ENCODE measurements at regions not wholly inside any gene's neighbourhood (a gene's known extent, or its start where the extent isn't known, plus 50 kb on each side); places are given as distances from the start of the nearest gene placed in this dataset.

- Histone ChIP-seq H3K27ac (ENCODE audit: low read depth in 2 of 2, low read length in 1 of 2) (no peak overlapping the region), H3K79me2 (ENCODE audit: insufficient read depth) (no peaks in the 10 kb centered on the region), H3K9me2 (no peaks in the 10 kb centered on the region), H3K27me3 (ENCODE audit: insufficient read depth) (no peaks in the 10 kb centered on the region), H3K36me3 (replicated peaks in 1 of 2; ENCODE audit: control insufficient read depth in 1 of 2, insufficient read depth in 2 of 2, low read length in 1 of 2) (no peaks in the 10 kb centered on the region), H3K4me2 (no peak overlapping the region), H3F3A (replicated peaks; ENCODE audit: insufficient read depth) (no peaks in the 10 kb centered on the region), H3K9ac (no peak overlapping the region), H4K20me1 (ENCODE audit: insufficient read depth) (no peaks in the 10 kb centered on the region), H2AFZ (ENCODE audit: low read depth) (no peak overlapping the region), H3K9me3 (no peaks in the 10 kb centered on the region), H3K4me3 (ENCODE audit: low read depth in 2 of 2, low read length in 1 of 2) (no peak overlapping the region), H3K4me1 (ENCODE audit: control insufficient read depth in 1 of 2, insufficient read depth in 2 of 2, low read depth in 1 of 2, low read length in 1 of 2) (no peaks in the 10 kb centered on the region)
- WGBS (ENCODE audit: low lambda C conversion rate) = 11% methylated on average over 3 of the region's 3 CpGs
- ChIA-PET POLR2A (no interaction called here), CTCF (no interaction called here)
- no peak for TF ChIP-seq GATA2 (CRISPR knock-in tag; IDR thresholded peaks at IDR 0.05)
- no peak for TF ChIP-seq RAD21 (IDR thresholded peaks at IDR 0.05; ENCODE audit: low read length)
- no peak for TF ChIP-seq YY1 (IDR thresholded peaks at IDR 0.05; ENCODE audit: low read depth)
- TF ChIP-seq POLR2AphosphoS5 (IDR thresholded peaks at IDR 0.05; ENCODE audit: low read depth, low read length) = no peak
- TF ChIP-seq MXI1 (IDR thresholded peaks at IDR 0.05; ENCODE audit: low read depth, low read length) = no peak
- TF ChIP-seq TAF1 (IDR thresholded peaks at IDR 0.05; ENCODE audit: borderline replicate concordance, low read depth, low read length) = no peak
- TF ChIP-seq, protein P1, sequence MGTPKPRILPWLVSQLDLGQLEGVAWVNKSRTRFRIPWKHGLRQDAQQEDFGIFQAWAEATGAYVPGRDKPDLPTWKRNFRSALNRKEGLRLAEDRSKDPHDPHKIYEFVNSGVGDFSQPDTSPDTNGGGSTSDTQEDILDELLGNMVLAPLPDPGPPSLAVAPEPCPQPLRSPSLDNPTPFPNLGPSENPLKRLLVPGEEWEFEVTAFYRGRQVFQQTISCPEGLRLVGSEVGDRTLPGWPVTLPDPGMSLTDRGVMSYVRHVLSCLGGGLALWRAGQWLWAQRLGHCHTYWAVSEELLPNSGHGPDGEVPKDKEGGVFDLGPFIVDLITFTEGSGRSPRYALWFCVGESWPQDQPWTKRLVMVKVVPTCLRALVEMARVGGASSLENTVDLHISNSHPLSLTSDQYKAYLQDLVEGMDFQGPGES (IDR thresholded peaks at IDR 0.05; ENCODE audit: low read depth, low read length) = no peak
- TF ChIP-seq ELF1 (IDR thresholded peaks at IDR 0.05) = no peak
- no peak for TF ChIP-seq FOXM1 (IDR thresholded peaks at IDR 0.05; ENCODE audit: low read depth)
- TF ChIP-seq RXRA (IDR thresholded peaks at IDR 0.05; ENCODE audit: borderline replicate concordance, low read depth) = no peak
- TF ChIP-seq, protein P2, sequence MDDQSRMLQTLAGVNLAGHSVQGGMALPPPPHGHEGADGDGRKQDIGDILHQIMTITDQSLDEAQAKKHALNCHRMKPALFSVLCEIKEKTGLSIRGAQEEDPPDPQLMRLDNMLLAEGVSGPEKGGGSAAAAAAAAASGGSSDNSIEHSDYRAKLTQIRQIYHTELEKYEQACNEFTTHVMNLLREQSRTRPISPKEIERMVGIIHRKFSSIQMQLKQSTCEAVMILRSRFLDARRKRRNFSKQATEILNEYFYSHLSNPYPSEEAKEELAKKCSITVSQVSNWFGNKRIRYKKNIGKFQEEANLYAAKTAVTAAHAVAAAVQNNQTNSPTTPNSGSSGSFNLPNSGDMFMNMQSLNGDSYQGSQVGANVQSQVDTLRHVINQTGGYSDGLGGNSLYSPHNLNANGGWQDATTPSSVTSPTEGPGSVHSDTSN (IDR thresholded peaks at IDR 0.05) = no peak
- TF ChIP-seq, protein P3, sequence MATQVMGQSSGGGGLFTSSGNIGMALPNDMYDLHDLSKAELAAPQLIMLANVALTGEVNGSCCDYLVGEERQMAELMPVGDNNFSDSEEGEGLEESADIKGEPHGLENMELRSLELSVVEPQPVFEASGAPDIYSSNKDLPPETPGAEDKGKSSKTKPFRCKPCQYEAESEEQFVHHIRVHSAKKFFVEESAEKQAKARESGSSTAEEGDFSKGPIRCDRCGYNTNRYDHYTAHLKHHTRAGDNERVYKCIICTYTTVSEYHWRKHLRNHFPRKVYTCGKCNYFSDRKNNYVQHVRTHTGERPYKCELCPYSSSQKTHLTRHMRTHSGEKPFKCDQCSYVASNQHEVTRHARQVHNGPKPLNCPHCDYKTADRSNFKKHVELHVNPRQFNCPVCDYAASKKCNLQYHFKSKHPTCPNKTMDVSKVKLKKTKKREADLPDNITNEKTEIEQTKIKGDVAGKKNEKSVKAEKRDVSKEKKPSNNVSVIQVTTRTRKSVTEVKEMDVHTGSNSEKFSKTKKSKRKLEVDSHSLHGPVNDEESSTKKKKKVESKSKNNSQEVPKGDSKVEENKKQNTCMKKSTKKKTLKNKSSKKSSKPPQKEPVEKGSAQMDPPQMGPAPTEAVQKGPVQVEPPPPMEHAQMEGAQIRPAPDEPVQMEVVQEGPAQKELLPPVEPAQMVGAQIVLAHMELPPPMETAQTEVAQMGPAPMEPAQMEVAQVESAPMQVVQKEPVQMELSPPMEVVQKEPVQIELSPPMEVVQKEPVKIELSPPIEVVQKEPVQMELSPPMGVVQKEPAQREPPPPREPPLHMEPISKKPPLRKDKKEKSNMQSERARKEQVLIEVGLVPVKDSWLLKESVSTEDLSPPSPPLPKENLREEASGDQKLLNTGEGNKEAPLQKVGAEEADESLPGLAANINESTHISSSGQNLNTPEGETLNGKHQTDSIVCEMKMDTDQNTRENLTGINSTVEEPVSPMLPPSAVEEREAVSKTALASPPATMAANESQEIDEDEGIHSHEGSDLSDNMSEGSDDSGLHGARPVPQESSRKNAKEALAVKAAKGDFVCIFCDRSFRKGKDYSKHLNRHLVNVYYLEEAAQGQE (IDR thresholded peaks at IDR 0.05; ENCODE audit: low read depth, low read length) = no peak
- no peak for TF ChIP-seq TCF12 (IDR thresholded peaks at IDR 0.05)
- TF ChIP-seq CTCF (IDR thresholded peaks at IDR 0.05) = no peak
- TF ChIP-seq MEF2A (IDR thresholded peaks at IDR 0.05; ENCODE audit: borderline replicate concordance, low read depth) = no peak
- DNase-seq = no peak
Observed at GRCh38 chr14:98878282-98878681, 393.7 kb downstream of the BCL11B start.

All from SK-N-SH (cell line).